ENCODE measurements at regions not wholly inside any gene's neighbourhood (a gene's known extent, or its start where the extent isn't known, plus 50 kb on each side); places are given as distances from the start of the nearest gene placed in this dataset.
"Not testable (repeated sequence)": the region's sequence is repeated elsewhere in the genome, so short reads cannot be mapped to it uniquely, and the experiment has no call there.

DNA sequence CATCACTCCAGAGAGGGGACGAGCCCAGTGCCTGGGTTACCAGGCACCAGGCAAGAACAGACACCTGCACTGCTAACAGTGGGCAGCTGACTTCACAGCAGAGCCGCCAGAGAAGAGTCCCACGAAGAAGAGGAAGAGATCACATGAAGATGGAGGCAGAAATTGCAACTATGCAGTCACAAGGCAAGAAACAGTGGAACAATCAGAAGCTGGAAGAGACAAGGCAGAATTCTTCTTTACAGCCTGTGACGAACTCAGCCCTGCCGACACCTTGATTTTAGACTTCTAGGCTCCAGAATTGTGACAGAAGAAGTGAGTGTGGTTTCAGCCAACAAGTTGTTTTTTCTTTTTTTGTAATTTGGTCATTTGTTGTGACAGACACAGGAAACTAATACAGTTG lies 59.2 kb downstream of the IL12A start:
- DNase-seq, result no peak
- intact Hi-C loops (cut with DNase I), result no loop called here

DNA sequence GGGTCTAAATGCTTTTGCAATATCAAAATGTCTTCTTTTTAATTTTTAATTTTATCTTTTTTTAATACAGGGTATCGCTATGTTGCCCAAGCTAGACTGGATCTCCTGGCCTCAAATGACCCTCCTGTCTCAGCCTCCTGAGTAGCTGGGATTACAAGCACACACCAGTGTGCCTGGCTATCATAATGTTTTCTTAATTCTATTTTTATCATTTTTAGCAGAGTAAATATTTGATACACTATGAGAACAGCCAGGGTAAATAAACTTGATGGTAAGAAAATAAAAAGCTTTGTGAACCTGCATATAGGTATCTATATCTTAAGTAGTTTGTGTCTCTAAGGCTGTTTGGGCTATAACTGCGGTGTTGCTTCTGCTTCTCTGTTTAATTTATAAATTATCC lies 60.4 kb downstream of the IL12A start:
- DNase-seq, result no peak
- intact Hi-C loops (cut with DNase I), result no loop called here

DNA sequence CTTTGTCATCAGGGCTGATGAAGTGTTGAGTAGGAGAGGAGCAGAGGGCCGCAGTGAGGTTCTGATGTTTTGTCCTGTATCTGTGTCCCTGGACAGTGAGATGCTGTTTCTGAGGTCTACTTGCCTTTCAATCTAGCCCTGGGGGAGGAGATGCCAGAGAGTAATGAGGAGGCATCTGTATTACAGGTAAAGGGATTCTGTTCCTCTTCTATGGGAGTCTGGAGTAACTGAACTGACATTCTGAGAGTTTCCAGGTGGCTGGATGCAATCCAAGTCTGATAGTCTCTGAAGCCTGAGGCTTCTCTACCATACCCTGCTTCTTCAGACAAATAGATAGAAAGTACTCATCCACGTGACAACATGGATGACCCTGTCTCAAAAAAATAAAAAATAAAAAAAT lies 60.9 kb downstream of the IL12A start:
- intact Hi-C loops (cut with DNase I), result no loop called here
- DNase-seq, result no peak

DNA sequence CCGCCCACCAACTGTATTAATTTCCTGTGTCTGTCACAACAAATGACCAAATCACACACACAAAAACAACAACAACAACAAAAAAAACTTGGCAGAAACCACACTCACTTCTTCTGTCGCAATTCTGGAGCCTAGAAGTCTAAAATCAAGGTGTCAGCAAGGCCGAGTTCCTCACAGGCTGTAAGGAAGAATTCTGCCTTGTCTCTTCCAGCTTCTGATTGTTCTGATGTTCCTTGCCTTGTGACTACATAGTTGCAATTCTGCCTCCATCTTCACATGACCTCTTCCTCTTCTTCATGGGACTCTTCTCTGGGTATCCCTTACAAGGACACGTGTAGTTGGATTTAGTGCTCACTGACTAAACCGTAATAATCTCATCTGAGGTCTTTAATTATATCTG lies 61.4 kb downstream of the IL12A start:
- intact Hi-C loops (cut with DNase I), result no loop called here
- DNase-seq, result no peak

DNA sequence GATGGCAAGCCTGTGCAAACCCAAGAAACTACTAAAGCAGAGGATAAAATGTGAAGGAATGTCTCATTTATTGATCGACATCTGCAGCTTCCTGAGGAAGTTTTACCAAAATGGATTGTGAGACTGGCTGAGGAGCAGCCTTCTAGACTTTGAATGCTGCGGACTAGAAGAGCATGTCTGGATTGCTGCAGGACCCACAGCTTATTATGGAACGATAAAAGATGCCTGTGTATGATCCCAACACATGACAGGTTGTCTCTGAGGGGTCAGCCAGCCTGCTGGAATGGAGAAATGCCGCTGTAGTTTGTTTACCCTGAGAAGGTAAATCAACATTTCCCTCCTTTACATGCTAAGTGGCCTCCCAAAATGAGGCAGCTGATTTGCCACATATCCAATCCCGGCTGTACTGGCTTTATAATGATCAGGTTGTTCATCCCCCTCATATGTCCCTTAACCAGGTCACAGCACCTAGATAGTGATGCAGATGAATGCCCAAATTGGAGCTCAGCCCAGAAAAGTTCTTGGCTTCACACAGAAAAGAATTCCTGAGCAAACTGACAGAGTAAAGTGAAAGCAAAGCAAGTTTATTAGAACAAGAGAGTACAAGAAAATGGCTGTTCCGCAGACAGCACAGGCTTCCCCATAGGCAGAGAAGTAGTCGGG lies 63.9 kb downstream of the IL12A start:
- intact Hi-C loops (cut with DNase I), result no loop called here
- DNase-seq, result no peak

DNA sequence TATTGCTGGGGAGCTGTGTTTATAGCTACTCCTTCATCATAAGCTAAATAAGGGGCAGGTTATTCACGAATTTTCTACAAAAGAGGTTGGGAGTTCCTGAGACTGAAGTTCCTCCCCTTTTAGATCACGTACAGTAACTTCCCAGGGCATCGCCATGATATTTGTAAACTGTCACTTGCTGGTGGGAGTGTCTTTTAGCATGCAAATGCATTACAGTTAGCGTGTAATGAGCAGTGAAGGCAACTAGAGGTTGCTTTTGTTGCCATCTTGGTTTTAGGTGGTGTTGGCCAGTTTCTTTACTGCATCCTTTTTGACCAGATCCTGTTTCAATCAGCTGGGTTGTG lies 64.4 kb downstream of the IL12A start:
- DNase-seq, result no peak
- intact Hi-C loops (cut with DNase I), result no loop called here

DNA sequence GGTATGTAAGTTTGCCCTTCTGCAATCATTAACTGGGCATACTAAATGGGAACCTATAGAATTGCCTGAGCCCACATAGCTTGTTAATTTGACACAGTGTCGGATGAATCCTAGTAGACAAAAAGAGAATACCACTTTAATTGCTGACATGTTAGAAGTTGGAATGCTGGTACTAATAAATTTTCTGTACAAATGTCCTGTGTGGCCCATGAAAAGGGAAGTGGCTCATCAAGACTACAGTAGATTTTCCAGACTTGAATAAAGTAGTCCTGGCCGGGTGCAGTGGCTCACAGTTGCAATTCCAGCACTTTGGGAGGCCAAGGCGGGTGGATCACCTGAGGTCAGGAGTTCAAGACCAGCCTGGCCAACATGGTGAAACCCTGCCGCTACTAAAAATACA lies 66.2 kb downstream of the IL12A start:
- intact Hi-C loops (cut with DNase I), result not testable (repeated sequence)

DNA sequence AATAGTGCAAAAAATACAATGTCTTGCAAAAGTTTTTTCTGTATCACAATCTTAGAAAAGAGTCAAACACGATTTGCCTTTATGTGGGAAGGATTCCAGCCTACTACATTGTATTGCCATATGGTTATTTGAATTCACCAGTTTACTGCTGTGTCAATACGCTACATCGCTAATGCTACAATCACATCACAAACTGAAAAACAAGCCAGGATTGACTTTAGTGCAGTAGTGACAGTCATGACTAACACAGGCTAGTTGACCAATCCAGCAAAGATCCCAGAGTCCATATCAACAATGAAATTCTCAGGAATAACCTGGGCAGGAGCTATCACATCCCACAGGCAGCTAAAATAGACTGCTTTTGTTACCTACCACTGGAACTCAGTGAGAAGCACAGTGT lies 67.0 kb downstream of the IL12A start:
- DNase-seq, result no peak
- intact Hi-C loops (cut with DNase I), result no loop called here

More for the DNA sequence above, 66.2 kb downstream of the IL12A start:
- not testable (repeated sequence) for DNase-seq

DNA sequence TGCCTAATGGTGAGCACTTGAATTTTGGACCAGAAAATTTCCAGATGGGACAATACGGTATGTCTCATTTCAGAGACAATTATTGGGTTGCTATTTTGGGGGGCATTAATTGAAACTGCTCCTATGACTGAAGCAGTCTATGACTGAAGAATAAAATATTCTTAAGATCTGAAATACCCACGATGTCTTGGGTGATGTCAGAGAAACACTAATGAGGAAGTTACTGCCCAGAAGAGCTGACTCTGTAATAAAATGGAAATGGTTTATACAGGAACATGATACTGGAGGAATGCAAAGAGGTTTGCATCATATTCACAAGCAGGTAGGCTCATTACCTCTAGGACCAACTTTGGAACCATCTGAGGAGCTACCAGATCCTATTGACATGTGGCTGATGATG lies 68.7 kb downstream of the IL12A start:
- intact Hi-C loops (cut with DNase I), result no loop called here
- DNase-seq, result no peak

DNA sequence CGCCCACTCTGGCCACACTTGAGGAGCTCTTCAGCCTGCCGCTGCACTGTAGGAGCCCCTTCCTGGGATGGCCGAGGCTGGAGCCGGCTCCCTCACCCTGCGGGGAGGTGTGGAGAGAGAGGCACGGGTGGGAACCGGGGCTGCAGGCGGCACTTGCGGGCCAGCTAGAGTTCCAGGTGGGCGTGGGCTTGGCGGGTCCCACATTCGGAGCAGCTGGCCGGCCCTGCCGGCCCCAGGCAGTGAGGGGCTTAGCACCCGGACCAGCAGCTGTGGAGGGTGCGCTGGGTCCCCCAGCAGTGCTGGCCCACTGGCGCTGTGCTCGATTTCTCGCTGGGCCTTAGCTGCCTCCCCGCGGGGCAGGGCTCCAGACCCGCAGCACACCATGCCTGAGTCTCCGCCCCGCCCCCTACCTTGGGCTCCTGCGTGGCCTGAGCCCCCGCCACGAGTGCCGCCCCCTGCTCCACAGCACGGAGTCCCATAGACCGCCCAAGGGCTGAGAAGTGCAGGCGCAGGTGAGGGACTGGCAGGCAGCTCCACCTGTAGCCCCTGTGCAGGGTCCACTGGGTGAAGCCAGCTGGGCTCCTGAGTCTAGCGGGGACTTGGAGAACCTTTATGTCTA lies 71.9 kb downstream of the IL12A start:
- no peak for DNase-seq
- intact Hi-C loops (cut with DNase I), result no loop called here

DNA sequence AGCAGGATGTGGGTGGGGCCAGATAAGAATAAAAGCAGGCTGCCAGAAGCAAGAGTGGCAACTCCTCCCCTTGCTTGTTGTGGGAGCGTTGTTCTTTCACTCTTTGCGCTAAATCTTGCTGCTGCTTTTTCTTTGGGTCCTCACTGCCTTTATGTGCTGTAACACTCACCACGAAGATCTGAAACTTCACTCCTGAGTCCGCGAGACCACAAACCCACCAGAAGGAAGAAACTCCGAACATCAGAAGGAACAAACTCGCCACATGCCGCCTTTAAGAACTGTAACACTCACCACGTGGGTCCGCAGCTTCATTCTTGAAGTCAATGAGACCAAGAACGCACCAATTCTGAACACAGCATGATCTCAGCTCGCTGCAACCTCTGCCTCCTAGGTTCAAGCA lies 72.9 kb downstream of the IL12A start:
- no peak for DNase-seq
- intact Hi-C loops (cut with DNase I), result no loop called here

DNA sequence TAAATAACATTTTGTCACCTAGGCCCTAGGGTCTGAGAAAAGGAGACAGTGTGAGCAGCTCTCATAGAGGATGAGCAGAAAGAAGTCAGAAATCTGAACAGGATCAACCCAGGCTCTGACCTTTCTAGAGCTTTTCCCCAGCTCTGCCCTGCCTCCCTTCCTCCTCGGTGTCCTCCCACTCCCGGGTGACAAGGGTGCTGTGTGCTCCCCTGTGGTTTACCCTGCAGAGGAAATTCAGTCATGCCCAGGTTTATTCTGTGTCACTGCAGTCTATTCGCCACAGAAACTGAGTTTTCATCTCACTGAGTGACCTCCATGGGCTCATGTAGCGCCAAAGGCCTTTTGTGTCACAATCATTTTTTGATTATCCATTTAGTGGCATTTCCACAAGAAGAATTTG lies 76.6 kb downstream of the IL12A start:
- intact Hi-C loops (cut with DNase I), result no loop called here

DNA sequence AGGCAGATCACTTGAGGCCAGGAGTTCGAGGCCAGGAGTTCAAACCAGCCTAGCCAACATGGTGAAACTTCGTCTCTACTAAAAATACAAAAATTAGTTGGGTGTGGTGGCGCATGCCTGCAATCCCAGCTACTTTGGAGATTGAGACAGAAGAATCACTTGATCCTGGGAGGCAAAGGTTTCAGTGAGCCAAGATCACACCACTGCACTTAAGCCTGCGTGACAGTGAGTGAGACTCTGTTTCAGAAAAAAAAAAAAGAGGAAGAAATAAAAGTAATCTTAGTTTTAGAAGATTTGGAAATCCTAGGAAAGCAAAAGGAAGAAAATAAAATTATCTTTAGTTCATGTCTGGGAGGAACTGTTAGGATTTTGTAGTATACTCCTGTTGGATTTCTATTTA lies 77.2 kb downstream of the IL12A start:
- intact Hi-C loops (cut with DNase I), result no loop called here
- DNase-seq, result no peak

More for the DNA sequence above, 76.6 kb downstream of the IL12A start:
- DNase-seq, result no peak

DNA sequence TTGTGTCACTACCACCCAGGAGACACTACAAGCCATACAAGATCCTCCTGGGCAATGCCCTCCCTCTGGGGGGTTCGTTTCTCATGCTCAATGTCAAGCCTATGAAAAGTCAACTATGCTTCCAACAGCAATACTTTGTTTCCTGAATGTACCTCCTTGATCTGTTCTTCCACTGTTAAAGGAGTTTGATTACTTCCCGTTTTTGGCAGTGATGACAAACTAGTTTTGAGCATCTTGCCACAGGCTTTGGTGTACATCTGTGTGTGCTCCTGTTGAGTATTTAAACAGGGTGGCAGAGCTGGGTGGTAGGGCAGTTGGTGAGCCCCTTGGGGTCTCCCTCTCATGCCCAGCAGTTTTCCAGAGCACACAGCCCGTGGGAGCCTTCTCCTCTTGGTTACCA lies 81.4 kb downstream of the IL12A start:
- intact Hi-C loops (cut with DNase I), result no loop called here
- DNase-seq, result no peak

DNA sequence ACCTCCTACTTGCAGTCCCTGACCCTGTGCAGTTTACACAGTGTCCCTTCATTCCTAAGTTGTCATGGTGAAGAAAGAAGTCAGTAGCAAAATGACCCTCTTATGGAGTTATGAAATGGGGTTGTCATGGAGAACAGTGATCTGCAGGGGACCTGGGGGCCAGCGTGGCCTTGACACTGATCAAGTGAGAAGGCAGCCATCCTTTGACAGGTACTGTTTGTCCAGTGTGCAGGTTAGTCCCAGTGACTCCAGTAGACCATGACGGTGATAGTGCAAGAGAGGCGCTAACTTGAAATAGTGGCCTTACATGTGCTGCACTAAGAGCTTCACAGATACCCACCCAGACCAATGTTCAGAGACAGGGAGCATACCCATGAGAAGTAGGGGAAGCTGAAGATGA lies 87.9 kb downstream of the IL12A start:
- DNase-seq, result no peak
- intact Hi-C loops (cut with DNase I), result no loop called here

DNA sequence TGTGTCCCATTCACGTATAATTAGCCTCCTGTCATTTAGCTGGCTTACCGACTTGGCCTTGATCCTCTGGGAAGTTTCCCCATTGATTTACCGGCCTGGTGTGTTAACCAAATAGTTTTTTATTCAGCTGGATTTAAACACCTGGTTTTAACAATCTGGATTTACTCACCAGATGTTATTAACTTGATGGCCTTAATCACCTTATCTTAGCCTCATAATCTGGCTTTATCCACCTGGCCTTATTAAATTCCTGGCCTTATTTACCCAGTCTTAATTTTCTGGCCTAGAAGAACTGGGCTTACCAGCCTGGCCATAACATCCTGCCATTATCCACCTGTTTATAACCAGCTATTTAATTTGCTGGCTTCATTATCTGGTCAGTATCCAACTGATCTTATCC lies 89.9 kb downstream of the IL12A start:
- DNase-seq, result no peak
- intact Hi-C loops (cut with DNase I), result no loop called here

DNA sequence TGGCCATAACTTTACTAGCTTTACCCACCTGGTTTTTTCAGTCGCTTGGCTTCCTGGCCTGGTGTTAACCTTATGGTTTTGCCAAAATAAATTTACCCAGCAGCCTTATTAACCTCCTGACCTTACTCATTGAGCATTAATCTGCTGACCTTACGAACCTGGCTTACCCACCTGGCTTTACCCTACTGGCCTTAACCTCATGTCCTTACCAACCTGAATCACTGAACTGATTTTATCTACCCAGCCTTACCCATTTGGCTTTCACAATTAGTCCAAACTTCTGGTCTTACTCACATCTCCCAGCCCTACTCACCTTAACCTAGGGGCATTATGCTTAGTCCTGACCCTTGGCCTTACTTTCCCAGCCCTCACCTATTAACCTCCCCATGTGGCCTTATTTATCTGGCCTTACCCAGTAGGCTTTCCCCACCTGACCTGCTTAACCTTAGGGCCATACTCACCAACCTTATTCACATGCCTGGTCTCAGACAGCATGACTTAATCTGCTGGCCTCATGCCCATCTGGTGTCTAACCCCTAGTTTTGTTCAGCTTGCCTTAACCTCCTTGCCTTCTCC lies 93.4 kb downstream of the IL12A start:
- intact Hi-C loops (cut with DNase I), result no loop called here

DNA sequence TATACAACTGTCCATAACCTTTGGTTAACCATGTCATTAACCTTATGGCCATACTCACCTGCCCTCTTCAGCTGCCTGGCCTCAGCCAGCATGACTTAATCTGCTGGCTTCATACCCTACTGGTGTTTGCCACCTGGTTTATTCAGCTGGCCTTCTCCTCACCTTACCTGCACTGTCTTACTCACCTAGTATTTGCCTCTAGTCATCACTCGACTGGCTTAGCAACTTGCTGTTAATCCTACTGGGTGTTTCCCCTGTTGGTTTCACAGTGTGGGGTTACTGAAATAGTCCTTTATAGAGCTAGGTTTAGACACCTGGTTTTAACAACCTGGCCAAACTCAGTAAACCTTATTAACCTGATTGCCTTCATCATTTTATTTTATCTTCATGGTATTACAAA lies 96.4 kb downstream of the IL12A start:
- DNase-seq, result no peak
- intact Hi-C loops (cut with DNase I), result no loop called here

More for the DNA sequence above, 93.4 kb downstream of the IL12A start:
- no peak for DNase-seq

DNA sequence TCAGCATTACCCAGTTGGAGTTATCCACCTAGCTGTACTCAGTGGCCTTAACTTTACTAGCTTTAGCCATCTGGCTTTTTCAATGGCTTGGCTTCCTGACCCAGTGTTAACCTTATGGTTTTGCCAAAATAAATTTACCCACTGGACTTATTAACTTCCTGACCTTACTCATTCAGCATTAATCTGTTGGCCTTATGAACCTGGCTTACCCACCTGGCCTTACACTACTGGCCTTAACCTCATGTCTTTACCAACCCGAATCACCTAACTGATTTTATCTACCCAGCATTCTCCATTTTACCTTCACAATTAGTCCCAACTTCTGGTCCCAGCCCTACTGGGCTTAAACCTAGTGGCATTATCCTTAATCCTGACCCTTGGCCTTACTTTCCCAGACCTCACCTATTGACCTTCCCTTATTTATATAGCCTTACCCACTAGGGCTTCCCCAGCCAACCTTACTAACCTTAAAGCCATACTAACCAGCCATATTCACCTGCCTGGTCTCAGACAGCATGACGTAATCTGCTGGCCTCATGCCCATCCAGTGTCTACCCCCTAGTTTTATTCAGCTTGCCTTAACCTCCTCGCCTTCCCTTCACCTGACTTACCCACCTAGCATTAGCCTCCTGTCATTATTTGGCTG lies 100.0 kb downstream of the IL12A start:
- intact Hi-C loops (cut with DNase I), result no loop called here
- DNase-seq, result no peak

DNA sequence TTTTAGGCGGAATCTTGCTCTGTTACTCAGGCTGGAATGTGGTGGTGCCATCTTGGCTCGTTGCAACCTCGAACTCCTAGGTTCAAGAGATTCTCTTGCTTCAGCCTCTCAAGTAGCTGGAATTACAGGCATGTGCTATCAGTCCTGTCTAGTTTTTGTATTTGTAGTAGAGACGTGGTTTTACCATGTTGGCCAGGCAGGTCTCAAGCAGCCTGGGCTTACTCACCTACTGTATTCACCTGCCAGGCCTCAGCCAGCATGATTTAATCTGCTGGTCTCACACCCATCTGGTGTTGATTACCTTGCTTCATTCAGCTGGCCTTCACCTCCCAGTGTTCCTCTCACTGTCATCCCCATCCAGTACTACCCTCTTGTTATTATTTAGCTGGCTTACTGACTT lies 102.0 kb downstream of the IL12A start:
- intact Hi-C loops (cut with DNase I), result no loop called here
- no peak for DNase-seq

DNA sequence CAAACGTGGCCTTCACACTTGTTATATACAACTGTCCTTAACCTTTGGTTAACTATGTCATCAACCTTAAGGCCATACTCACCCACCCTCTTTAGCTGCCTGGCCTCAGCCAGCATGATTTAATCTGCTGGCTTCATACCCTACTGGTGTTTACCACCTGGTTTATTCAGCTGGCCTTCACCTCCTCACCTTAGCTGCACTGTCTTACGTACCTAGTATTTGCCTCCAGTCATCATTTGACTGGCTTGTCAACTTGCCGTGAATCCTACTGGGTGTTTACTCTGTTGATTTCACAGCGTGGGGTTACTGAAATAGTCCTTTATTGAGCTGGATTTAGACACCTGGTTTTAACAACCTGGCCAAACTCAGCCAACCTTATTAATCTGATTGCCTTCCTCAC lies 102.8 kb downstream of the IL12A start:
- intact Hi-C loops (cut with DNase I), result no loop called here

More for the DNA sequence above, 102.8 kb downstream of the IL12A start:
- no peak for DNase-seq

Data from head of caudate nucleus (tissue), 42 donors.